Spleen (tissue), 7 donors: ENCODE measurements at regions not wholly inside any gene's neighbourhood (a gene's known extent, or its start where the extent isn't known, plus 50 kb on each side); places are given as distances from the start of the nearest gene placed in this dataset.
"Not testable (repeated sequence)": the region's sequence is repeated elsewhere in the genome, so short reads cannot be mapped to it uniquely, and the experiment has no call there.

Source experiments
- CTCF ChIP-seq, 11 experiments: fragments of 200-600 bp in 7 of 11; fragments of 450-650 bp in 4 of 11; sonication (generic) in 4 of 11; IDR thresholded peaks in 8 of 11; conservative IDR thresholded peaks in 3 of 11; 1 replicate in 7 of 11; 2 replicates in 4 of 11; pipeline versions ENCODE4 v1.4.0 to v1.8.0; 2016 to 2021; ENCODE audit warnings: antibody characterized with exemption in 11 of 11, inconsistent platforms in 4 of 11, mild to moderate bottlenecking in 1 of 11
- POLR2A ChIP-seq, 3 donors: fragments of 450-650 bp; IDR thresholded peaks; one replicate each; pipeline ENCODE4 v1.5.1; 2017; ENCODE audit warnings: antibody characterized with exemption in 3 of 3, mild to moderate bottlenecking in 1 of 3
- POLR2AphosphoS5 ChIP-seq, 3 donors: sonication (generic); formaldehyde crosslinking; IDR thresholded peaks; one replicate each; pipeline ENCODE4 v1.5.1; 2017; ENCODE audit warnings: antibody characterized with exemption in 3 of 3
- donor health status: DM: no; HTN: no; CAD: no; lungs with moderate emphysema.
- donor health status: DM: no; HTN: no; CAD: no.
- donor health status: DM: no; HTN: no; CAD: no.

GRCh38 chr3:147154988-147155387 lies 251.4 kb downstream of the ZIC4 start:
- not testable (repeated sequence) for TF ChIP-seq POLR2AphosphoS5 (IDR thresholded peaks at IDR 0.05); CTCF (IDR thresholded peaks at IDR 0.05 in 8 of 11, conservative IDR thresholded peaks at IDR 0.05 in 3 of 11); POLR2A (IDR thresholded peaks at IDR 0.05)
